ENCODE measurements at regions not wholly inside any gene's neighbourhood (a gene's known extent, or its start where the extent isn't known, plus 50 kb on each side); places are given as distances from the start of the nearest gene placed in this dataset.

DNA sequence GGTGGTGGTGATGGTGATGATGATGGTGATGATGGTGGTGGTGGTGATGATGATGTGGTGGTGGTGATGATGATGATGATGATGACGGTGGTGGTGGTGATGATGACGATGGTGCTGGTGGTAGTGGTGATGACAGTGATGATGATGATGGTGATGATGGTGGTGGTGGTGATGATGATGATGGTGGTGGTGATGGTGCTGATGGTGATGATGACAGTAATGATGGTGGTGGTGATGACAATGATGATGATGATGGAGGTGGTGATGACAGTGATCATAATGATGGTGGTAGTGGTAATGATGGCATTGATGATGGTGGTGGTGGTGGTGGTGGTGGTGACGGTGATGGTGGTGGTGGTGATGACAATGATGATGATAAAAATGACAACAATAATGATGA, 52.1 kb upstream of the ANO1 start:
- TF ChIP-seq, protein P1, sequence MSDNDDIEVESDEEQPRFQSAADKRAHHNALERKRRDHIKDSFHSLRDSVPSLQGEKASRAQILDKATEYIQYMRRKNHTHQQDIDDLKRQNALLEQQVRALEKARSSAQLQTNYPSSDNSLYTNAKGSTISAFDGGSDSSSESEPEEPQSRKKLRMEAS (IDR thresholded peaks at IDR 0.05), result no peak
- TF ChIP-seq TFCP2L1 (CRISPR knock-in tag; IDR thresholded peaks at IDR 0.05), result no peak
- TF ChIP-seq, protein P2, sequence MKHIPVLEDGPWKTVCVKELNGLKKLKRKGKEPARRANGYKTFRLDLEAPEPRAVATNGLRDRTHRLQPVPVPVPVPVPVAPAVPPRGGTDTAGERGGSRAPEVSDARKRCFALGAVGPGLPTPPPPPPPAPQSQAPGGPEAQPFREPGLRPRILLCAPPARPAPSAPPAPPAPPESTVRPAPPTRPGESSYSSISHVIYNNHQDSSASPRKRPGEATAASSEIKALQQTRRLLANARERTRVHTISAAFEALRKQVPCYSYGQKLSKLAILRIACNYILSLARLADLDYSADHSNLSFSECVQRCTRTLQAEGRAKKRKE (CRISPR knock-in tag; IDR thresholded peaks at IDR 0.05; ENCODE audit: low read depth), result no peak
- no peak for TF ChIP-seq CBX8 (IDR thresholded peaks at IDR 0.05)
- no peak for TF ChIP-seq POLR2A (IDR thresholded peaks at IDR 0.05; ENCODE audit: low read length)
- no peak for TF ChIP-seq FOXS1 (CRISPR knock-in tag; IDR thresholded peaks at IDR 0.05)
- TF ChIP-seq, protein P3, sequence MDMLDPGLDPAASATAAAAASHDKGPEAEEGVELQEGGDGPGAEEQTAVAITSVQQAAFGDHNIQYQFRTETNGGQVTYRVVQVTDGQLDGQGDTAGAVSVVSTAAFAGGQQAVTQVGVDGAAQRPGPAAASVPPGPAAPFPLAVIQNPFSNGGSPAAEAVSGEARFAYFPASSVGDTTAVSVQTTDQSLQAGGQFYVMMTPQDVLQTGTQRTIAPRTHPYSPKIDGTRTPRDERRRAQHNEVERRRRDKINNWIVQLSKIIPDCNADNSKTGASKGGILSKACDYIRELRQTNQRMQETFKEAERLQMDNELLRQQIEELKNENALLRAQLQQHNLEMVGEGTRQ (IDR thresholded peaks at IDR 0.05), result no peak
- TF ChIP-seq CHD2 (IDR thresholded peaks at IDR 0.05; ENCODE audit: low read length, partially characterized antibody), result no peak
- TF ChIP-seq, protein P4, sequence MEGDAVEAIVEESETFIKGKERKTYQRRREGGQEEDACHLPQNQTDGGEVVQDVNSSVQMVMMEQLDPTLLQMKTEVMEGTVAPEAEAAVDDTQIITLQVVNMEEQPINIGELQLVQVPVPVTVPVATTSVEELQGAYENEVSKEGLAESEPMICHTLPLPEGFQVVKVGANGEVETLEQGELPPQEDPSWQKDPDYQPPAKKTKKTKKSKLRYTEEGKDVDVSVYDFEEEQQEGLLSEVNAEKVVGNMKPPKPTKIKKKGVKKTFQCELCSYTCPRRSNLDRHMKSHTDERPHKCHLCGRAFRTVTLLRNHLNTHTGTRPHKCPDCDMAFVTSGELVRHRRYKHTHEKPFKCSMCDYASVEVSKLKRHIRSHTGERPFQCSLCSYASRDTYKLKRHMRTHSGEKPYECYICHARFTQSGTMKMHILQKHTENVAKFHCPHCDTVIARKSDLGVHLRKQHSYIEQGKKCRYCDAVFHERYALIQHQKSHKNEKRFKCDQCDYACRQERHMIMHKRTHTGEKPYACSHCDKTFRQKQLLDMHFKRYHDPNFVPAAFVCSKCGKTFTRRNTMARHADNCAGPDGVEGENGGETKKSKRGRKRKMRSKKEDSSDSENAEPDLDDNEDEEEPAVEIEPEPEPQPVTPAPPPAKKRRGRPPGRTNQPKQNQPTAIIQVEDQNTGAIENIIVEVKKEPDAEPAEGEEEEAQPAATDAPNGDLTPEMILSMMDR (IDR thresholded peaks at IDR 0.05), result no peak
- no peak for TF ChIP-seq JUNB (IDR thresholded peaks at IDR 0.05)
- no peak for TF ChIP-seq SREBF2 (IDR thresholded peaks at IDR 0.05)
- no peak for TF ChIP-seq BHLHE40 (IDR thresholded peaks at IDR 0.05; ENCODE audit: low read depth, low read length)
- TF ChIP-seq HOXB13 (CRISPR knock-in tag; IDR thresholded peaks at IDR 0.05; ENCODE audit: low read depth), result no peak
- no peak for TF ChIP-seq ZFP36 (IDR thresholded peaks at IDR 0.05; ENCODE audit: borderline replicate concordance, partially characterized antibody)
- TF ChIP-seq, protein P5, sequence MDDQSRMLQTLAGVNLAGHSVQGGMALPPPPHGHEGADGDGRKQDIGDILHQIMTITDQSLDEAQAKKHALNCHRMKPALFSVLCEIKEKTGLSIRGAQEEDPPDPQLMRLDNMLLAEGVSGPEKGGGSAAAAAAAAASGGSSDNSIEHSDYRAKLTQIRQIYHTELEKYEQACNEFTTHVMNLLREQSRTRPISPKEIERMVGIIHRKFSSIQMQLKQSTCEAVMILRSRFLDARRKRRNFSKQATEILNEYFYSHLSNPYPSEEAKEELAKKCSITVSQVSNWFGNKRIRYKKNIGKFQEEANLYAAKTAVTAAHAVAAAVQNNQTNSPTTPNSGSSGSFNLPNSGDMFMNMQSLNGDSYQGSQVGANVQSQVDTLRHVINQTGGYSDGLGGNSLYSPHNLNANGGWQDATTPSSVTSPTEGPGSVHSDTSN (IDR thresholded peaks at IDR 0.05), result no peak
- TF ChIP-seq FOSL2 (IDR thresholded peaks at IDR 0.05), result no peak
- TF ChIP-seq FOSL2 (CRISPR knock-in tag; IDR thresholded peaks at IDR 0.05), result no peak
- H3K4me3 ChIP-seq, result no peak overlapping the region
- DNase-seq (ENCODE audit: low read depth in 1 of 2, low spot score in 1 of 2) (no peak), ATAC-seq (no peak), FAIRE-seq (no peak)
- ChIA-PET CTCF (no interaction called here), POLR2A (no interaction called here)
- no peak overlapping the region for H3K4me2 ChIP-seq
- H3K4me1 ChIP-seq, result no peaks in the 10 kb centered on the region
- 59% methylated on average over 3 of the region's 3 CpGs for WGBS (ENCODE audit: missing lambda C conversion rate)
- no peak overlapping the region for H3K27ac ChIP-seq
- H3K9me3 ChIP-seq, result peaks cover 6% of the 10 kb centered on the region; the same call in 1 of the 3 replicates

DNA sequence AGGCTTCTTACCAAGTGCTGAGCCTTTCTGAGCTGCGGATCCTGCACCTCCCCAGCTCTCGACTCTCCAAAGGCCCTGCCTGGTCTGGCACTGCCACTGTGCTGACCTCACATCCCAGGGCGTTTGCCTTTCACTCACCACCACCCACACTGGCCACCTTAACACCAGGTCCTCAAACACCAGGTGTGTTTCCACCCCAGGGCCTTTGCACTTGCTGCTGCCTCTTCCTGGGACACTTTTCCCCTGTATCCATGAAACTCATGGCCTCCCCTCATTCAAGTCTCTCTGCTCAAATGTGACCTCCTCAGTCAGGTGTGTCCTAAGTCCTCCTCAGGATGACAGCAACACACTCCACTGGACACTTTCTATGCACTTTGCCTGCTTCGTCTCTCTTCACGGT, 51.4 kb upstream of the ANO1 start:
- FAIRE-seq, result no peak
- ChIA-PET POLR2A (no interaction called here), CTCF (no interaction called here)

DNA sequence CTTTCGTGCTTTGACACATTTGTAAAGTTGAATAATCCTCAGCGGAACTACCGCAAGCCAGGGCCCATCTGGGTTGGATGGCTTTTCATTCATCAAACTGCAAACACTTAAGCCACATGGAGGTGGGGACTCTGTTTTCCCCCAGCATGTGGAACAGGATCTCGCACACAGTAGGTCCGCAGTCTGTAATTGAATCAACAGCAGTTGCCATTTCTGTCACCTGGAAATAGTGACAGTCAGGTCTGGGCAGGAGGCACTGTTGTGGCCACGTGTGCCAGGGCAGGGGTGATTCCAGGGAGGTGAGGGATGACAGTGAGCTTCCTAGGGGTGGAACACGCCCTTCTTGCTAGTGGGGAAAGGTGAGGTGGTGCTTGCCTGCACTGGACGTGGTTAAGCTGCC, 50.7 kb upstream of the ANO1 start:
- Histone ChIP-seq H3K4me1 (no peaks in the 10 kb centered on the region), H3K27ac (no peak overlapping the region), H3K4me2 (no peak overlapping the region), H3K4me3 (no peak overlapping the region), H3K9me3 (peaks cover 6% of the 10 kb centered on the region; the same call in 1 of the 3 replicates)
- TF ChIP-seq POLR2A (IDR thresholded peaks at IDR 0.05; ENCODE audit: low read length), result no peak
- TF ChIP-seq, protein P2 (CRISPR knock-in tag; IDR thresholded peaks at IDR 0.05; ENCODE audit: low read depth), result no peak
- no peak for TF ChIP-seq KDM5A (IDR thresholded peaks at IDR 0.05)
- no peak for TF ChIP-seq SREBF2 (IDR thresholded peaks at IDR 0.05)
- TF ChIP-seq ZFP36 (IDR thresholded peaks at IDR 0.05; ENCODE audit: borderline replicate concordance, partially characterized antibody), result no peak
- no peak for TF ChIP-seq NR3C1 (IDR thresholded peaks at IDR 0.05)
- TF ChIP-seq JUN (IDR thresholded peaks at IDR 0.05), result no peak
- no peak for TF ChIP-seq EHF (CRISPR knock-in tag; IDR thresholded peaks at IDR 0.05)
- no peak for TF ChIP-seq TP53 (CRISPR knock-in tag; IDR thresholded peaks at IDR 0.05)
- no peak for TF ChIP-seq BHLHE40 (IDR thresholded peaks at IDR 0.05; ENCODE audit: low read depth, low read length)
- no peak for TF ChIP-seq TFCP2L1 (CRISPR knock-in tag; IDR thresholded peaks at IDR 0.05)
- no peak for TF ChIP-seq NPAS2 (CRISPR knock-in tag; IDR thresholded peaks at IDR 0.05; ENCODE audit: borderline replicate concordance)
- TF ChIP-seq RCOR1 (IDR thresholded peaks at IDR 0.05; ENCODE audit: low read depth, low read length), result no peak
- TF ChIP-seq FOSB (CRISPR knock-in tag; IDR thresholded peaks at IDR 0.05), result no peak
- no peak for TF ChIP-seq EP300 (IDR thresholded peaks at IDR 0.05)
- no peak for TF ChIP-seq PHF8 (IDR thresholded peaks at IDR 0.05; ENCODE audit: borderline replicate concordance, low read depth)
- TF ChIP-seq FOXS1 (CRISPR knock-in tag; IDR thresholded peaks at IDR 0.05), result no peak
- no peak for DNase-seq (ENCODE audit: low read depth in 1 of 2, low spot score in 1 of 2)
- 40% methylated on average over 8 of the region's 8 CpGs for WGBS (ENCODE audit: missing lambda C conversion rate)
- CTCF ChIA-PET, result no interaction called here
- POLR2A ChIA-PET, result no interaction called here
- no peak for ATAC-seq
- no peak for FAIRE-seq

More for the DNA sequence above, 51.4 kb upstream of the ANO1 start:
- no peak for ATAC-seq
- no peak for DNase-seq (ENCODE audit: low read depth in 1 of 2, low spot score in 1 of 2)
- TF ChIP-seq ESRRA (IDR thresholded peaks at IDR 0.05; ENCODE audit: borderline replicate concordance, low read length) (no peak), FOSB (CRISPR knock-in tag; IDR thresholded peaks at IDR 0.05) (no peak), NR3C1 (IDR thresholded peaks at IDR 0.05) (no peak), CBX2 (IDR thresholded peaks at IDR 0.05; ENCODE audit: borderline replicate concordance, low read depth) (no peak), ZSCAN20 (CRISPR knock-in tag; IDR thresholded peaks at IDR 0.05) (no peak), KDM5A (IDR thresholded peaks at IDR 0.05) (no peak)
- Histone ChIP-seq H3K9me3 (peaks cover 6% of the 10 kb centered on the region; the same call in 1 of the 3 replicates), H3K4me3 (no peak overlapping the region), H3K4me1 (no peaks in the 10 kb centered on the region), H3K4me2 (no peak overlapping the region), H3K27ac (no peak overlapping the region)
- 59% methylated on average over 5 of the region's 5 CpGs for WGBS (ENCODE audit: missing lambda C conversion rate)

Data from A549 (cell line).